ENCODE measurements at regions not wholly inside any gene's neighbourhood (a gene's known extent, or its start where the extent isn't known, plus 50 kb on each side); places are given as distances from the start of the nearest gene placed in this dataset.

DNA sequence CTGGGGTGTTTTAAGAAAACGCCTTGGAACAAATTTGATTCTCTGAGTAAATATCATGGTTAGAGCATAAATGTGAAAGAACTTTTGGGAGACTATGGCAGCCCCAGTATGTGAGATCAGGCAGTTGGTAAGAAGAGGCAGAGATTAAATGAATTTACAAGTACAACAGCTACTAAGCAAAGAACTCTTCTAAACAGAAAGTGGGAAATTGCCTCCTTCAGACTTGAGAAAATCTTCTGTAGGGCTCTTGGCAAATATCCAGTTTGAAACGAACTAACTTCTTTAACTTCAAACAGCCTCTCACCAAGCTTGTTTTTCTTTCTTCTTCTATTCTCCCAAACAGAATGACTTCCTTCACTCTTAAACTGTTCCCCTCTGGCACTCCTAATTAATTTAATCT is 337.7 kb downstream of the SIPA1L2 start:
- H3K4me1 ChIP-seq (ENCODE audit: control insufficient read depth, insufficient read depth, low read length): no peaks in the 10 kb centered on the region
- H3K4me3 ChIP-seq (ENCODE audit: low read length): no peak overlapping the region
- no peaks in the 10 kb centered on the region for H3K36me3 Mint-ChIP-seq (ENCODE audit: low read depth)
- TF ChIP-seq, protein P1, sequence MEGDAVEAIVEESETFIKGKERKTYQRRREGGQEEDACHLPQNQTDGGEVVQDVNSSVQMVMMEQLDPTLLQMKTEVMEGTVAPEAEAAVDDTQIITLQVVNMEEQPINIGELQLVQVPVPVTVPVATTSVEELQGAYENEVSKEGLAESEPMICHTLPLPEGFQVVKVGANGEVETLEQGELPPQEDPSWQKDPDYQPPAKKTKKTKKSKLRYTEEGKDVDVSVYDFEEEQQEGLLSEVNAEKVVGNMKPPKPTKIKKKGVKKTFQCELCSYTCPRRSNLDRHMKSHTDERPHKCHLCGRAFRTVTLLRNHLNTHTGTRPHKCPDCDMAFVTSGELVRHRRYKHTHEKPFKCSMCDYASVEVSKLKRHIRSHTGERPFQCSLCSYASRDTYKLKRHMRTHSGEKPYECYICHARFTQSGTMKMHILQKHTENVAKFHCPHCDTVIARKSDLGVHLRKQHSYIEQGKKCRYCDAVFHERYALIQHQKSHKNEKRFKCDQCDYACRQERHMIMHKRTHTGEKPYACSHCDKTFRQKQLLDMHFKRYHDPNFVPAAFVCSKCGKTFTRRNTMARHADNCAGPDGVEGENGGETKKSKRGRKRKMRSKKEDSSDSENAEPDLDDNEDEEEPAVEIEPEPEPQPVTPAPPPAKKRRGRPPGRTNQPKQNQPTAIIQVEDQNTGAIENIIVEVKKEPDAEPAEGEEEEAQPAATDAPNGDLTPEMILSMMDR (conservative IDR thresholded peaks at IDR 0.05): no peak
- H3K27ac Mint-ChIP-seq: no peak overlapping the region
- H3K27ac ChIP-seq (ENCODE audit: low read depth, low read length): no peak overlapping the region
- no peak for DNase-seq
- H3K36me3 ChIP-seq (ENCODE audit: control insufficient read depth, insufficient read depth, low read length): no peaks in the 10 kb centered on the region
- H3K9me3 Mint-ChIP-seq: no peaks in the 10 kb centered on the region
- H3K4me3 Mint-ChIP-seq: no peak overlapping the region
- H3K27me3 Mint-ChIP-seq (ENCODE audit: insufficient read depth): no peaks in the 10 kb centered on the region
- 67 to 87% methylated on average over 1 to 2 of the region's 2 CpGs for WGBS, 2 experiments (ENCODE audit: insufficient coverage in 1 of 2, insufficient read length in 1 of 2)
- H3K9ac ChIP-seq (ENCODE audit: extremely low read depth, low read length, poor library complexity, severe bottlenecking): no peak overlapping the region
- H3K4me1 Mint-ChIP-seq: peaks cover 9% of the 10 kb centered on the region
- H3K9me3 ChIP-seq (ENCODE audit: control insufficient read depth, low read length): no peaks in the 10 kb centered on the region
- no peaks in the 10 kb centered on the region for H3K27me3 ChIP-seq (ENCODE audit: control insufficient read depth, insufficient read depth, low read length, poor library complexity, severe bottlenecking)

DNA sequence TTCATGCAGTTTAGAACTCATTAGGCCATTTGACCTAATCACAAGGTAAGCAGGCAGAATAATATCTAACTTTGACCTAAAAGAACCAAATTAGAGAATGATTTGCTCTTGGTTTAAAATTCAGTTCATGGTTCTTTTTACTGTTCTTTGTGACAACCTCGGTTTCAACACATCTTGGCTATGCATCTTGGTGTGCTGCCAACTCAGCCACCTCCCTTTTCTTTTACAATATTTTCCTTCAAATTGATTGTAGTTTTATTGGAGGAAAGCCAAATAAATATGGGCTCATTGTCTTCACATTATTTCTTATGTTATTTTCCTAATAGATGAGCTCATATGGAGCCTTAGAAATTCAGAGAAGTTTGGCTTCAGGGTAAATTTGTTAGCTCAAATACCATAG is 338.3 kb downstream of the SIPA1L2 start:
- WGBS, 2 experiments (ENCODE audit: insufficient coverage in 1 of 2, insufficient read length in 1 of 2): 95% methylated on average over 1 of the region's 1 CpG; no CpG with 5 or more reads in 1 of the 2 experiments
- H3K4me3 ChIP-seq (ENCODE audit: low read length): no peak overlapping the region
- TF ChIP-seq, protein P1 (conservative IDR thresholded peaks at IDR 0.05): no peak
- DNase-seq: no peak
- Mint-ChIP-seq H3K4me1 (peaks cover 9% of the 10 kb centered on the region), H3K36me3 (ENCODE audit: low read depth) (no peaks in the 10 kb centered on the region), H3K9me3 (no peaks in the 10 kb centered on the region), H3K27ac (no peak overlapping the region), H3K27me3 (ENCODE audit: insufficient read depth) (no peaks in the 10 kb centered on the region), H3K4me3 (no peak overlapping the region)
- H3K27ac ChIP-seq (ENCODE audit: low read depth, low read length): no peak overlapping the region
- no peaks in the 10 kb centered on the region for H3K4me1 ChIP-seq (ENCODE audit: control insufficient read depth, insufficient read depth, low read length)
- no peak overlapping the region for H3K9ac ChIP-seq (ENCODE audit: extremely low read depth, low read length, poor library complexity, severe bottlenecking)
- H3K36me3 ChIP-seq (ENCODE audit: control insufficient read depth, insufficient read depth, low read length): no peaks in the 10 kb centered on the region
- H3K27me3 ChIP-seq (ENCODE audit: control insufficient read depth, insufficient read depth, low read length, poor library complexity, severe bottlenecking): no peaks in the 10 kb centered on the region
- H3K9me3 ChIP-seq (ENCODE audit: control insufficient read depth, low read length): no peaks in the 10 kb centered on the region

DNA sequence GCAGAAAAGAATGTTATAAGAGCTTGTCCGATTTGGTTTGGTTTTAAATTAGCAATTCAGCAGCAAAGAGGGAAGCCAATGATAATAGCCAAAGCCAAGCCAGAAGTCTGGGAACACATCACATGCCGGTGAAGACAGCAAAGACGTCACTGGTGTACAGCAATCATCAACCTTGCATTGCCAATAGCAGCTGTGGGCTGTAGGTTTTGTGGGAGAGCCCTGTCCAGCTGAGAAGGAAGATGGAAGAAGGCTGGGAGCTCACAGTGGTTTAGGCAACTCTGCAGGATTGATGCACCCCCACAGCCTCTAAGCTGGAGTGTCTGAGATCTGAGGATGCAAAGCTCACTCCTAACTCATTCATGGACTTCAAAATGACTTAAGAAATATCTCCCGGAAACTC is 338.7 kb downstream of the SIPA1L2 start:
- H3K9me3 ChIP-seq (ENCODE audit: control insufficient read depth, low read length): no peaks in the 10 kb centered on the region
- peaks cover 9% of the 10 kb centered on the region for H3K4me1 Mint-ChIP-seq

More for the DNA sequence above, 338.7 kb downstream of the SIPA1L2 start:
- no peak overlapping the region for H3K4me3 ChIP-seq (ENCODE audit: low read length)
- no peak overlapping the region for H3K27ac ChIP-seq (ENCODE audit: low read depth, low read length)
- TF ChIP-seq, protein P1 (conservative IDR thresholded peaks at IDR 0.05): no peak
- no peaks in the 10 kb centered on the region for H3K27me3 ChIP-seq (ENCODE audit: control insufficient read depth, insufficient read depth, low read length, poor library complexity, severe bottlenecking)
- 92 to 93% methylated on average over 3 to 4 of the region's 4 CpGs for WGBS, 2 experiments (ENCODE audit: insufficient coverage in 1 of 2, insufficient read length in 1 of 2)
- Mint-ChIP-seq H3K4me3 (no peak overlapping the region), H3K36me3 (ENCODE audit: low read depth) (no peaks in the 10 kb centered on the region), H3K27ac (no peak overlapping the region), H3K9me3 (no peaks in the 10 kb centered on the region), H3K27me3 (ENCODE audit: insufficient read depth) (no peaks in the 10 kb centered on the region)
- H3K36me3 ChIP-seq (ENCODE audit: control insufficient read depth, insufficient read depth, low read length): no peaks in the 10 kb centered on the region
- no peaks in the 10 kb centered on the region for H3K4me1 ChIP-seq (ENCODE audit: control insufficient read depth, insufficient read depth, low read length)
- H3K9ac ChIP-seq (ENCODE audit: extremely low read depth, low read length, poor library complexity, severe bottlenecking): no peak overlapping the region
- no peak for DNase-seq

All from endodermal cell (in vitro differentiated cells).